Glutamatergic neuron (in vitro differentiated cells): ENCODE measurements at regions not wholly inside any gene's neighbourhood (a gene's known extent, or its start where the extent isn't known, plus 50 kb on each side); places are given as distances from the start of the nearest gene placed in this dataset.

Source experiments
- DNase-seq: peaks from one replicate; pipeline ENCODE4 v3.0.0; 2022
- H3K27ac Mint-ChIP-seq: one replicate; pipeline ENCODE4 v1.8.0; 2020; ENCODE audit warnings: mild to moderate bottlenecking, mixed read lengths, inconsistent platforms; ENCODE audit not compliant: unreplicated experiment
- H3K27me3 Mint-ChIP-seq: one replicate; pipeline ENCODE4 v1.8.0; 2020; ENCODE audit warnings: mild to moderate bottlenecking, moderate library complexity, mixed read lengths, inconsistent platforms; ENCODE audit not compliant: unreplicated experiment
- H3K36me3 Mint-ChIP-seq: one replicate; pipeline ENCODE4 v1.8.0; 2020; ENCODE audit warnings: mild to moderate bottlenecking, mixed read lengths, inconsistent platforms; ENCODE audit not compliant: unreplicated experiment
- H3K4me1 Mint-ChIP-seq: one replicate; pipeline ENCODE4 v1.8.0; 2020; ENCODE audit warnings: mild to moderate bottlenecking, low read depth, mixed read lengths, inconsistent platforms; ENCODE audit not compliant: unreplicated experiment
- H3K4me3 Mint-ChIP-seq: one replicate; pipeline ENCODE4 v1.8.0; 2020; ENCODE audit warnings: mild to moderate bottlenecking, mixed read lengths, inconsistent platforms; ENCODE audit not compliant: unreplicated experiment
- H3K9me3 Mint-ChIP-seq: one replicate; pipeline ENCODE4 v1.8.0; 2020; ENCODE audit warnings: mild to moderate bottlenecking, moderate library complexity, mixed read lengths, inconsistent platforms; ENCODE audit not compliant: unreplicated experiment
- CTCF ChIP-seq: fragments of 200-600 bp; sonication (generic); IDR thresholded peaks from one replicate; pipeline ENCODE4 v1.5.0; 2021; ENCODE audit not compliant: partially characterized antibody, unreplicated experiment

- no peak for TF ChIP-seq CTCF
- Mint-ChIP-seq H3K9me3 (no peaks in the 10 kb centered on the region), H3K36me3 (no peaks in the 10 kb centered on the region), H3K4me3 (no peak overlapping the region), H3K27ac (no peak overlapping the region), H3K4me1 (no peaks in the 10 kb centered on the region), H3K27me3 (no peaks in the 10 kb centered on the region)
- DNase-seq: no peak
Measured at GRCh38 chr21:19141511-19141910, 737.9 kb upstream of the TMPRSS15 start.

GRCh38 chr21:19145682-19146293 is 742.2 kb upstream of the TMPRSS15 start:
- TF ChIP-seq CTCF: no peak
- H3K4me1 Mint-ChIP-seq: no peaks in the 10 kb centered on the region
- H3K36me3 Mint-ChIP-seq: no peaks in the 10 kb centered on the region
- no peak for DNase-seq
- no peaks in the 10 kb centered on the region for H3K27me3 Mint-ChIP-seq
- H3K9me3 Mint-ChIP-seq: no peaks in the 10 kb centered on the region
- no peak overlapping the region for H3K4me3 Mint-ChIP-seq
- no peak overlapping the region for H3K27ac Mint-ChIP-seq

- Mint-ChIP-seq H3K4me1 (no peaks in the 10 kb centered on the region), H3K4me3 (no peak overlapping the region), H3K27me3 (no peaks in the 10 kb centered on the region), H3K36me3 (no peaks in the 10 kb centered on the region), H3K9me3 (no peaks in the 10 kb centered on the region), H3K27ac (no peak overlapping the region)
- TF ChIP-seq CTCF: no peak
- no peak for DNase-seq
Measured at GRCh38 chr21:19148056-19148455, 744.5 kb upstream of the TMPRSS15 start.

- DNase-seq: no peak
- Mint-ChIP-seq H3K27me3 (no peaks in the 10 kb centered on the region), H3K4me1 (no peaks in the 10 kb centered on the region), H3K9me3 (no peaks in the 10 kb centered on the region), H3K27ac (no peak overlapping the region), H3K36me3 (no peaks in the 10 kb centered on the region), H3K4me3 (no peak overlapping the region)
- TF ChIP-seq CTCF: no peak
Measured at GRCh38 chr21:19171585-19171984, 768.0 kb upstream of the TMPRSS15 start.

- no peak for DNase-seq
- H3K4me3 Mint-ChIP-seq: no peak overlapping the region
Measured at GRCh38 chr21:19181604-19182140, 778.1 kb upstream of the TMPRSS15 start.

More at GRCh38 chr21:19181604-19182140, 778.1 kb upstream of the TMPRSS15 start:
- H3K9me3 Mint-ChIP-seq: peaks cover 2% of the 10 kb centered on the region
- no peaks in the 10 kb centered on the region for H3K36me3 Mint-ChIP-seq
- H3K27ac Mint-ChIP-seq: no peak overlapping the region
- no peaks in the 10 kb centered on the region for H3K27me3 Mint-ChIP-seq
- no peak for TF ChIP-seq CTCF
- H3K4me1 Mint-ChIP-seq: peaks cover 9% of the 10 kb centered on the region
